NCI-H526 (cell line): ENCODE measurements at regions not wholly inside any gene's neighbourhood (a gene's known extent, or its start where the extent isn't known, plus 50 kb on each side); places are given as distances from the start of the nearest gene placed in this dataset.

Experiments
- DNase-seq, 2 experiments: peaks; one replicate each; lab custom pipeline; 2025; lab: John Stamatoyannopoulos, UW

DNA sequence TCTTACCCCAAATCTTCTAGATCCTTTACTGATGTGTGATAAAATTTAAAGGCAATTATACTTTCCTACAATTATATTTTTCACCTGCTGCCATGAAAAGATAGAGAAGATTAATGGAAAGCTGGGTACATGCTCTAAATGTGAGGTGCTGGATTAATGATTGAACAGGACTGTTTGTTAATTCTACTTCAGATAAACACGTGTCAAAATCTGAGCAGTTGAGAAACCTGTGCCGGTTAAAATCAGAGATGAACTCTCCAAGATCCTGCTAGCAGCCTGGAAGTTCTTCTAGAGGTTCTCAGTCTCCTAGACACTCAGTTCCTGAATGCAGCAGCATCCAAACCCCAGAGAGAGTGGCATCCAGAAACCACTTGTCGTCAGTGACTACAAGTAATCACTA lies 69.2 kb downstream of the INHBA start:
- DNase-seq = no peak

DNA sequence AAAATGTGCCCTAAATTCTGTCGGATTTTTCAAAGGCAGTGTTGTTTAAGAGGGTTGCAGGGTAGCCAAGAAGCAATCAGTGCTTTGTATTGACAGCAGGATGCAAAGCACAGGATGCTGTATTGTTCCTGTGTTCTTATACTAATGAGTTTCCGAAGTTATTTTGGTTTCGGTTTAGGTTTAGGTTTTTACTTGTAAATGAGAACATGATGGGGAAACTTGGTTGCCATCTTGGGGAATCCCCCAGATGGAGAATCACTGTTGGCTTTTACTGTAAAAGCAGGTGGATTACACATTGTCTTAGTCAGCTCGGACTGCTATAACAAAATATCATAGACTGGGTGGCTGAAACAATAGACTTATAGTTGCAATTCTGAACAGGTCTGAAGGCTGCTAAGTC lies 72.1 kb downstream of the INHBA start:
- no peak for DNase-seq

DNA sequence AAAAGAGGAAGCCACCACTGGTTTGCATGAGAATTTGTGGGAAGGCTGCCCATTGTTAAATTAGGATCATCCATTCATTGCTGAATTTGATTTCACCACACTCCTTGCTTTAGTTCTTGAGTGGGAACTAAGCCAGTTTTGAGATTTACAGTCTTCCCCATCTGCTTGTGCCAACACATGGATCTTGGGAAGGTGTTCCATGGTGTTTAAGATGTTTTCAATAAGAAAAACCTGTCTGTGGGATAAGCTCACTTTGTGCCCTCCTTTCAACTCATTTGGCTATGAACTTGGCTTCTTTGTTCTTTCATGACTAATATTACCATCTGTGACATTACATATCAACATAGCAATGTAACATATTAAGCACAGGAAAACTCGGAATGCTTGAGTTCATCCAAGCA lies 73.2 kb downstream of the INHBA start:
- DNase-seq = no peak

DNA sequence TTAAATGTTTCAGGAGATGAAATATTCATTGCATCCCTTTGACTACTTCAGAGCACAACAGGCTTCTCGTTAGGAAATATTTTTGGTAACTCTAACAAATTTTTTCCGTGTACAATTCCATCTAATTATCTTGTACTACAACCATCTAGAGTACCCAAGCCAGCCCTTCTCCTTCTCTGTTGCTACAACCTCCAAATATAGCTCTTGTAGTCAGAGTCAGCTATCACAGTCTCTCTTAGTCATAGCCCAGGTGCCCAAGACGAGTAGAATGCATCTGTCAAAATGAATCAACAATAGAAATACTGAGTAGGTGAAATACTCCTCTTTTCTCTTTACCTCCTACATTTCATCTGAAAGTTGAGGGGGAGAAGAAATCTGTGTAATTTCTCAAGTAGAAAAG lies 74.0 kb downstream of the INHBA start:
- DNase-seq = no peak

DNA sequence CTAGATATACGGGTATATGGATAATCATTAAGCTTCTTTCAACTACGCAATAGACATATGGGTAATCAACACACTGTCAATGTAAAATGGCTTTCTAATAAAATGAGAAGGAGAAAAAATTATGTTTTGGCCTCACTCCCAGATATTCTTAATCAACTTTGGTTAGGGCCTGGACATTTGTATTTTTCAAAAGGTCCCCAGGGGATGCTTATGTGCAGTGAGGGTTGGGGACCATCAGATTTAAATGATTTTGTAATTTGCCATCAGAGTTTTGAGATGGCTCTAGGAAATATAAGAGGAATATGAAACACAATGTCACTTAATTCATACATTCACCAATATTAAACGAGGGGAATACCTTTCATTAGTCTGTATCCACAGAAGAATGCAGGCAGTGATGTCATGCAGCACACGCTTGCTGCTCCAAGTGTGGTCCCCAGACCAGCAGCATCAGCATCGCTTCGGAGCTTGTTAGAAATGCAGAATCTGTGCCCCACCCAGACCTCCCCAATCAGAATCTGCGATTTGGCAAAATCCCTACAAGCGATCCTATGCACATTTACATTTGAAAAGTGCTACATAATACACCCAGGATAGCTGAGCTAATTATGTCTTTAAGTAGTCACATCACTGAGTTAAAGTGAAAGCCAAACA lies 75.1 kb downstream of the INHBA start:
- no peak for DNase-seq

DNA sequence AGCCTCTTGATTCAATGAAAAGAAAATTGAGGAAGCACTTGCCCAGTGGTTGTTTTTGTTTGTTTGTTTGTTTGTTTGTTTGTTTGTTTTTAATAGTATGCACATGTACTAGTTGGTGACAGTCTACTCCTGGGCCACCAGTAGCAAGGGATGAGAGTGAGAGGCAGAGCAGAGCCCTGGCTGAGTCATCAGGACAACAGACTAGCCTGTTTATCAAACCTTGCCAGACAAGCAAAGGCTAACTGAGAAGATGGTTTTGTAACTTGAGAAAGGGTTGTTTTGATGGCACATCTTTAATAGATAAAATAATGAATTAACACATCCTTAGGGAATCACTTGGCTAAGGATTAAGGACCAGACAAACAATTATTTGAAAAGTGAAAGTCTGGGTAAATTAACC lies 78.1 kb downstream of the INHBA start:
- DNase-seq = no peak

DNA sequence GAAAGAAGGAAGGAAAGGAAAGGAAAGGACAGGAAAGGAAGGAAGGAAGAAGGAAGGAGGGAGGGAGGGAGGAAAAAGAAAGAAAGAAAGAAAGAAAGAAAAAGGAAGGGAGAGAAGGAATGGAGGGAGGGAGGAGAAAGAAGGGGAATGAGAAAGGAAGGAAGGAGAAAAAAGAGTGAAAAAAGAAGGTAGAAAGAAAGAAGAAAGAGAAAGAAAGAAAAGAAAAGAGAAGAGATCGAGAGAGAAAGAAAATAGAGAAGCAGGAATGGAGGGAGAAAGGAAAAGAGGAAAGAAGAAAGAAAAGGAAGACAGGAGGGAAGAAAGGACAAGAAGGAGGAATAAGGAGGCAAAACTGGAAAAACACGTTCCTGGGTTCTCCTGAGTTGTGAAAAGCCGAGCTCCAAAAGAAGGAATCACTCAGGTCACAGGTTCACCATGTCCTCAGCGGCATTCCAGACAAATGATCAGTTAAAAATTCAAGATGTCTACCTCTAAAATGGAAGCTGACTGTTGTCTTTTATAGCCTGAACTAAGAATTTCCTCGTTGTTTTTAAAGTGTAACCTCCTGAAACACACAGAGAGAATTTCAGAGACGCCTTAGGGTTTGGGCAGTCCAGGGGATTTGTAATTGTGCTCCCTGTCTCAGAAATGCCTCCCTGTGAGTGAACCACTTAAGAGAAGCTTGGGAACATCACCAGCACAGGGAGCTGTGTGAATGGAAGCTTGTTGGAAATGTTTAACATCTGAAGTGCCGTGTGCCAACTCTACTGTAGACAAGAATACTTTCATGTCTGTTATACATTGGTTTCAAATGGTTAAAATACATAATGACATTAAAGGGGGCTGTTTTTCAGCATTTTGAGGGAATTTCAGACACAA lies 80.7 kb downstream of the INHBA start:
- no peak for DNase-seq

DNA sequence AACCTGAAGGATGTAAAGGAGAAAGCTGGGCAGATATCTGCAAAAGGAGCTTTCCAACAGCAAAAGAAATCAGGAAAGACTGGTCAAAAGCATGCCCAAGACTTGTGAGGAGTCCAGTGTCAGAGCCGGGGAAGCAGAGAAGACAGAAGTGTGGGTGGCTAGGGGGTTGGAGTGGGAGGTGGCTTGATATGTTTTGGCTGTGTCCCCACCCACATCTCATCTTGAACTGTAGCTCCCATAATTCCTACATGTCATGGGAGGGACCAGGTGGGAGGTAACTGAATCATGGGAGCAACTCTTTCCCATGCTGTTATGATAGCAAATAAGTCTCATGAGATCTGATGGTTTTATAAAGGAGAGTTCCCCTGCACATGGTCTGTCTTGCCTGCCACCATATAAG lies 84.9 kb downstream of the INHBA start:
- no peak for DNase-seq

DNA sequence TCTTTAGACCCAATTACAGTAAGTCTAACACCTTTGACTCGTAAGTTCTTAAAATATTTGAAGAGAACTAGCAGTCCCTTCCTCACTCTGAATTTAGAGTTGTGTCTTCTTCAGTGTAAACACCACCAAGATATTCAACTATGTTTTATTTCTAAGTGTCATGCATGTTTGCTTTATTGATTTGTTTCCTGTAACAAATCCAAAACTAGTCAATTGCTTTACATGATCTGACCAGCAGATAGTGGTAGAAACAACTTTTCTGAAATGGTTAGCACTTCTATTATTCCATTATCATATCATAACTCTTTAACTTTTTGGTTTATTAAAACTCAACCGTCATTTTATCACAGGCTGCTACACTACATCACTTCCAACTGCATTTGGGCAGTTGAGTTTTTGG lies 90.1 kb downstream of the INHBA start:
- no peak for DNase-seq

DNA sequence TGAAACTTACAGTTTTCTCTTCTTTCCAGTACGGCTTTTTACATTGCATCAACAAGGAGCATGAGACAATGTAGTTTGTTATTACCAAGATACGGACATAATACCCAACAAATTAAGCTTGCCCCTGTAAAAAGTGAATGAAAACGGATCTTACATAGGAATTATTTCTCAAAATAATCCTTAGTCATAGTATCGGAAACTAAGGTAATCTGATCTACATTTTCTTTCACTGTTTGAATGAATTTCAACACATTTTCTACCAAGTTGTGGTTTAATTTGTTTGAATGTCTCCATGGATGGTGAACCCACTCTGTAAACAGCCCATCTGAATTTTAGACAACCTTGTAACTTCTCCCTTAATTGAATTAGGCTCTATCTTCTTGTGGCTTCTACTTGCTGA lies 90.5 kb downstream of the INHBA start:
- DNase-seq = no peak

DNA sequence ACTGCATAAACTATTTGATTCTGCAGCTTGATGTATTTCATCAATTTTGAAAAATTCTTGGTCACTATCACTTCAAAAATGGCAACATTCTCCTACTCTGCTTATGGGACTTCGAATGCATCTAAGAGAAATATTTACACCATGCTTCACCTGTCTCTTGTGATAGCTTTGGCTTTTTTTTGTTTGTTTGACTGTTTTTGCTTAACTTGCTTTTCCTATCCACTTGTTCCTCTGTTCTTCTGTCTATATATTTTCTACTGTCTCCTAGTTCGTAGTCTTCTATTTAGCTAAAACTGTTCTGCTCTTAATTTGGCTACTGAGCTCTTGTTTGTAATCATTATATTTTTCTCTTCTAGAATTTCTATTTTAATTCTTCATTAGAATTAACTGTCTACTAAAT lies 94.4 kb downstream of the INHBA start:
- DNase-seq = no peak

DNA sequence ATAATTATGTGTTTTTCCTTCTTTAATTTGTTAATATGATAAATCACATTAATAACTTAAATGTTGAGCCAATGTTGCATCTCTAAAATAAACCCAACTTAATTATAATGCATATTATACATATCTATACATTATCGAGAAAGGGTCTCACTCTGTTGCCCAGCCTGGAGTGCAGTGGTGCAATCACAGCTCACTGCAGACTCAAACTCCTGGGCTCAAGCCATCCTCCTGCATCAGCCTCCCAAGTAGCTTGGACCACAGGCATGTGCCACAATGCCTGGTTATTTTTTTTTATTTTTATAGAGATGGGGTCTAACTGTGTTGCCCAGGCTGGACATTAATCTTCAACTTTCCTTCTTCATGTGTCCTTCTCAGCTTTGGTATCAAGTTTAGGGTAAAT lies 98.9 kb downstream of the INHBA start:
- DNase-seq = no peak

DNA sequence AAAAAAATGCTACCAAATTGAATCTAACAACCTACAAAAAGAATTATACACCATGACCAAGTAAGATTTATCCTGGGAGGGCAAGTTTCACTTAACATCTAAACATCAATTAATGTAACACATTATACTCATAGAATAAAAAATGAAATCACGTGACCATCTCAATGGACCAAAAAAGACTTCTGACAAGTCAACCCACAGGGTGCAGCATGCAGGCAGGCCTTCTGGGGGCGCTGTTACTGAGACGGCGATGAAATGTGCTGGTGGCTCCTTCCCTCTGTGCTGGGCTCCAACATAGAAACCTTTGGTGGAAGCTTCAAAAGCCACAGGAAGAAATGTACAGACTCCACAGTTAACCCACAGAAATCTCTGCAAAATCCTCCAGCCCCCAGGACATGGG lies 103.1 kb downstream of the INHBA start:
- no peak for DNase-seq

DNA sequence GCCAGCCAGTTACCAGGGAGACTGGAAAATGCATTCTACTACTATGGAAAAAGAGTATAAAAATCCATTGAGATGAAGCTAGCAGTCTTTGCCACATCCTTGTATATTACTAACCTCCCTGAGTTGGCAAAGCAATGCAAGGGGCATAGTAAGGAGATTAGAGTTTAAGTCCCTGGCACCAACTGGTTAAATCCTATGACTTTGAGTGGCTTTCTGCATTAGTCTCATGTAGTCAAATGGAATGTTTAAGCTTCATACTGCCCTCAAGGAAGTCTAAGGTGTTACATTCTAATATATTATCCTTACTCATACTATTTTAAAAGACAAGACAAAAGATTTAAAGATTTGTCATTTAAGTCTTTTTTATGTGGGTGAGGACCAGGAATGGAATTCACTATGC lies 110.1 kb downstream of the INHBA start:
- DNase-seq = no peak

DNA sequence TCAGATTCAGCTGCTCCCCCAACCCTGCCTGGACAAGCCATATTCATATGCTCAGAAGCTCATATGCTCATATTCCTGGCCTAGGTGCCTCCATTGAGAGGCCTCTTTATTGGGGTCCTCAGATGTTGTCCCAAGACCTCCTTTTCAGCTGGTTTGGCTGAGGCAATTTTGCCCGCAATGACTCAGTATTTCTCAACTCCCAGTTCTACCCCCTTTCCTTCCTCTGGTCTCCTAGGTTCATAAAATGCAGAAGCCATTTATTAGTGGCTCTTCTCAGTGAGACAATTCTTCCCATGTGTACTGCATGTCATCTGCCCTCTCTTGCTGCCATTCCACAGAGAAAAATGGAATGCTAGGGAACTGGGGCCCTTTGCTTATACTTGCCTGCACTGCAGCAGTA lies 110.7 kb downstream of the INHBA start:
- DNase-seq = no peak

DNA sequence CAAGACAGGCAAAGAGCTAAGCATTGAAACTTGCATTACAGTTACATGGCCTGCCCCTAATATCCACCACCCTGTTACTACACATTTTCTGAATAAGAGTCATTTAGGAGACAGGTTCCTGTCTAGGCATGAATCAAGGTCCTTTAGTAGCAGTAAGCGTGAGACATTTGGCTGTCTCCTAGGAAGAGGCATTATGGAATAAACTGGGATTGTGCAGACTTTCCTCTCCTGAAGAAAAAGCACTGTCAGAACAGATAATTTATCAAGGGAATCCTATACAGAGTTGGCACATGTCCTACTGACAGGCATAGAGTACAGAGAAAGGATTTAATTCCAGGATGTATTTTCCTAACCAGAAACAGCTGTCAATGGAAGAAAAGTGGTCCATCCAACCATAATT lies 111.9 kb downstream of the INHBA start:
- DNase-seq = no peak

DNA sequence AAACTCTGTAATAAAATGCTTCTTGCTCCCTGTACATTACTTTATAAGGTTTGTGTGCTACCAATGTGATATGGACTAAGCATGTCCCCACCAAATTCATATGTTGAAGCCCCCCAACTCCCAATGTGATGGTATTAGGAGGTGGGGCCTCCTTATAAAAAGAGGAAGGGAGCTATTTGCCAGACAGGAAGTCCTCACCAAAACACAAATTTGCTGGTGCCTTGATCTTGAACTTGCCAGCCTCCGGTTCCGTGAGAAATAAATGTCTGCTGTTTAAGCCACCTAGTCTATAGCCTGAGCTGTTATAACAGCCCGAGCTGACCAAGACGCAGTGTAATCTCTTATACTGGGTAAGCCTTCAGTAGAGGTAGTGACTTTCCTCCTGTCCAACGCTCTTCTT lies 114.5 kb downstream of the INHBA start:
- DNase-seq = no peak

DNA sequence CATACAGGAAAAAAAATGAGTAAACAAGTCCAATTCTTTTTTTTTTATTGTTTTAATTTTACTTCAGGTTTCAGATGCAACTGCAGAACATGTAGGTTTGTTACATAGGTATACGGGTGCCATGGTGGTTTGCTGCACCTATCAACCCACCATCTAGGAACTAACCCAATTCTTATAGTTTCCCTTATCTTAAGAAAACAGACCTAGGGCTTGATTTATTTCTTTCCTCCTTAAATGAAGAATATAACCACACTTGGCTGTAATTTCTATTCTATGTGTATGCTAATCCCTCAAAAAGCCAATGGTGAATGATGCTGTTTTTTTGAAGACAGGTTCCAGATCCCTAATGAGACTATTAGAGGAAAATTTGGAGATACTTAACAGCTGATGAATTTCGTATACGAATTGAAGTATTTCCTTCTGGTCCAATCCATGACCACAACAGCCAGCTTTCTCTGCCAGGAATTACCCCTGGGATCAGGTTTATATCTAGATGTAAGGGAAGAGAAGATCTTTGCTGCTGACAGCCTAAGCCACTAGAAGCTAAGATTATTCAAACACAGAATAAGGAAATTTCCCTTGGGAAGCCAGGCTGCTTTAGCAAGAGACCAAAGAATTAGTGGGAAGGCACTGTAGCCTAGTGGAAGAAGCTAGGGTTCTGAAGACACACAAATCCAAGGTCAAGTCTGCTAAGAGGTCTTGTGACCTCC lies 115.8 kb downstream of the INHBA start:
- no peak for DNase-seq

DNA sequence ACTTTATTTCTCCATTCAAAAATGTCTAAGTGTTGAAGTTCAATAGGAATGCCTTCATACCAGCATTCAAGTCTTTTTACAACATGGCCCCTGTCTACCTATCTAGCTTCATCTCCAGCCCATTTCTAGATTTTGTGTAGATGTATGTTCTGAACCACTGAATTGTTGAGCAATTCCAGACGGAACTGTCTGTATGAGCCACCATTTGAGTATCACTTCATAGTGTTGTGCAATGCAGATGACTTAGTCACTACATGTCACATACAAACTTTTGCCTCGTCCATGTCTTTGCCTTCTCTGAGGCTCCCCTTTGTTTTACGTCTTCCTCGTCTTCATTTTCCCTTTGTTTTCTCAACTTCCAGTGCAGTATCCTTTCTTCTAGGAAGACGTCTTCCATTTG lies 118.1 kb downstream of the INHBA start:
- no peak for DNase-seq

DNA sequence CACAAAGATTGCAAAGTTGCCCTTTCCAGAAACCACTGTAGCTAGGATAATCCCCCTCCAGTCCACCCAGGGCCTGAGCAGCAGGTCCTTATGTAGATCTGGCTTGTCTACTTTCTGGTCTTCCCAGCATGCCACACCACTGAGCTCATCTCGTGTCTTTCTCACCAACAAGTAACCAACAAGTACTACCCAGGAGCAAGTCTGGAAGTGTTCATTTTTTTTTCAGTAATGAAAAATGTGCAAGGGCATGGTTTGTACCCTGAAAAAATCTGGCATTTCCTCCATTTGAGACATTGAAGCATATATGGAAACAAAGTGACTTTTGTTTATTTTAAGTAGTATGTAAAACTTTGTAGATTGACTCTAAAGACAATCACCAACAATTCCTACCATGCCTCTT lies 120.8 kb downstream of the INHBA start:
- DNase-seq = no peak

DNA sequence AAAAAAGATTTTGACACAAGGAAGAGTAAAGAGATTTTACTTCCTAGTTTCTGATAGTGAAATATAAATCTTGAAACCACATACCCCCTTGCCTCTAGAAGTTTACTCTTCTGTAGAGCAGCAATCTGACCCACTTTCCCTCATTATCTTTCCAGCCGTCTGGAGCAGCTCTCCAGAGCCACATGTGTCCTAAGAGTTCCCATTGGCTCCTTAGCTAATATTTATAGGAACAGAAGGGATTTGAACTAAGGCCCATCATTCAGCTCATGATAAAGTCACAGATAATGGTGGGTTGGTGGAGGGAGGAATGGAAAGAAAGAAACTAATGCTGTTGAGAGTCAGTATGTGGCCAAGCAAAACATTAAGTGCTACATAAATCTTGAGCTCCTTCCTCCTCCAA lies 121.8 kb downstream of the INHBA start:
- DNase-seq = no peak

DNA sequence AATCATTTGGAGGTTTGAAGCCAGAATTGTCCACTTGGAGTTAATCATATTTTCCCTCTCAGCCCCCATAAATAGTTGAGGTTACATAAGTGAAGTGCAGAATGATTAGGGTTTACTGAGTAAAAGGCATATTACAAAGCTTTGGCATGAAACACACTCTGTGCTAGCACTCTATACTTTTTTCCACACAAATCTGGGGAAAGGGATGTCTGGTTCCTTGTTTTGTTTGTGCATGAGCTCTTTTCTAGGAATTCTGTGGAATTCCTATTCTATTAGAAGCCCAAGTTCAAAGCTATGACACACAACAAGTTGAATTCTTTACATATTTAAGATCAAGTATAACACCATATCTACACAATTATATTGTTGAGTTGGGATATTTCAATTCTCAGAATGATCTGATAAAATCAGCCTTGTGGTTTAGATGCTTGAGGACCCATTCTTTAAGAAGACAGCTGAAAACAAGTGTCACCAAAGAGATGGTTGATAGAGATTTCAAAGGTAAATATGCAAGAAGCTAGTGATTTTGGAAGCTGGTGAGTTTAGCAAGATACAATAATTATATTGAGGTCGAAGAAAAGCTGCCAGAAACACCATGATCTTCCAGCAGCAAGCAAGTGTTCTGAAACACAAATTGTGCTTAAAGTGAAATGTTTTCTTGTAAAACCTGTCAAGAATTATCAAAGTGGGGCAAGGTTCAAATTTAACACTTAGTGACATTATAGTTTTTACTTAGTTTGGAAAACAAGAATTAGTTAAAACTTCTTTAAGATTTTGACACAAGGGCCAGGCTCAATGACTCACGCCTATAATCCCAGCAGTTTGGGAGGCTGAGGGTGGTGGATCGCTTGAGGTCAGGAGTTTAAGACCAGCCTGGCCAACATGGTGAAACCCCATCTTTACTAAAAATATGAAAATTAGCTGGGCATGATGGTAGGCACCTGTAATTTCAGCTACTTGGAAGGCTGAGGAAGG lies 122.6 kb downstream of the INHBA start:
- no peak for DNase-seq
